Naive thymus-derived CD4-positive, alpha-beta T cell (primary cell): ENCODE measurements at regions not wholly inside any gene's neighbourhood (a gene's known extent, or its start where the extent isn't known, plus 50 kb on each side); places are given as distances from the start of the nearest gene placed in this dataset.

Source experiments
- ATAC-seq: fragments of 150-1000 bp; cut with Tn5 transposase; 2 replicates; pipeline ENCODE4 v1.10.0; 2021; ENCODE audit warnings: mild to moderate bottlenecking, moderate library complexity
- CTCF ChIA-PET: fragments of 350-600 bp; sonication (Branson Sonifier 250); formaldehyde crosslinking; loops from one replicate; lab custom pipeline; 2021; ENCODE audit warnings: antibody characterized with exemption; lab: Charles Lee
- POLR2A ChIA-PET: fragments of 350-600 bp; sonication (Branson Sonifier 250); formaldehyde crosslinking; loops from one replicate; lab custom pipeline; 2021; ENCODE audit warnings: antibody characterized with exemption, inconsistent platforms; lab: Charles Lee
- DNase-seq, 9 donors: peaks; one replicate each; pipeline versions ENCODE4 v3.0.0 to v3.0.0-alpha.2; 2020 to 2022; ENCODE audit warnings: mixed read lengths in 1 of 9
- H3K27ac ChIP-seq: one replicate; pipeline ENCODE4 v1.7.0; 2013; ENCODE audit warnings: mild to moderate bottlenecking, low read depth, low read length, moderate library complexity
- H3K27me3 ChIP-seq, 2 donors: one replicate each; pipeline ENCODE4 v1.7.0; 2013; ENCODE audit warnings: low read length in 2 of 2, mild to moderate bottlenecking in 2 of 2, moderate library complexity in 2 of 2; ENCODE audit not compliant: control insufficient read depth in 2 of 2, insufficient read depth in 2 of 2
- H3K36me3 ChIP-seq, 3 experiments: 1 replicate in 2 of 3; 2 replicates in 1 of 3; pipeline ENCODE4 v1.7.0; 2013; ENCODE audit warnings: low read length in 3 of 3, mild to moderate bottlenecking in 3 of 3, moderate library complexity in 1 of 3; ENCODE audit not compliant: insufficient read depth in 3 of 3, control insufficient read depth in 2 of 3
- H3K4me1 ChIP-seq, 2 donors: one replicate each; pipeline ENCODE4 v1.7.0; 2013; ENCODE audit warnings: low read length in 2 of 2, mild to moderate bottlenecking in 2 of 2, moderate library complexity in 1 of 2; ENCODE audit not compliant: control insufficient read depth in 2 of 2, insufficient read depth in 2 of 2
- H3K4me3 ChIP-seq: 2 replicates; pipeline ENCODE4 v1.7.0; 2013; ENCODE audit warnings: mild to moderate bottlenecking, low read length
- H3K9me3 ChIP-seq, 3 experiments: 1 replicate in 2 of 3; 2 replicates in 1 of 3; pipeline ENCODE4 v1.7.0; 2013; ENCODE audit warnings: low read length in 3 of 3; ENCODE audit not compliant: control insufficient read depth in 2 of 3
- H3K27ac Mint-ChIP-seq, 9 donors: one replicate each; pipeline ENCODE4 v1.8.0; 2020 to 2022; ENCODE audit warnings: mixed read lengths in 9 of 9, mild to moderate bottlenecking in 8 of 9, moderate library complexity in 5 of 9, inconsistent platforms in 2 of 9
- H3K27me3 Mint-ChIP-seq, 5 donors: one replicate each; pipeline ENCODE4 v1.8.0; 2021 to 2022; ENCODE audit warnings: mixed read lengths in 5 of 5, mild to moderate bottlenecking in 1 of 5
- H3K36me3 Mint-ChIP-seq, 5 donors: one replicate each; pipeline ENCODE4 v1.8.0; 2020 to 2022; ENCODE audit warnings: mixed read lengths in 5 of 5, mild to moderate bottlenecking in 3 of 5, inconsistent platforms in 1 of 5
- H3K4me1 Mint-ChIP-seq, 7 donors: one replicate each; pipeline ENCODE4 v1.8.0; 2020 to 2022; ENCODE audit warnings: mixed read lengths in 7 of 7, mild to moderate bottlenecking in 3 of 7, inconsistent platforms in 1 of 7
- H3K4me3 Mint-ChIP-seq, 10 donors: one replicate each; pipeline ENCODE4 v1.8.0; 2020 to 2022; ENCODE audit warnings: mild to moderate bottlenecking in 10 of 10, mixed read lengths in 10 of 10, moderate library complexity in 6 of 10, inconsistent platforms in 2 of 10
- H3K9me3 Mint-ChIP-seq, 11 donors: one replicate each; pipeline ENCODE4 v1.8.0; 2020 to 2022; ENCODE audit warnings: mixed read lengths in 11 of 11, mild to moderate bottlenecking in 4 of 11, inconsistent platforms in 1 of 11, moderate library complexity in 1 of 11
- intact Hi-C, 2 donors: fragments of 100-400 bp; cut with micrococcal nuclease; formaldehyde crosslinking; loops; one replicate each; pipeline ENCODE4 v1.15.1; 2023

- Histone ChIP-seq H3K4me1 (no peaks in the 10 kb centered on the region), H3K4me3 (no peak overlapping the region), H3K9me3 (no peaks in the 10 kb centered on the region), H3K36me3 (no peaks in the 10 kb centered on the region), H3K27ac (no peak overlapping the region), H3K27me3 (no peaks in the 10 kb centered on the region)
- Mint-ChIP-seq H3K4me3 (no peak overlapping the region), H3K4me1 (no peaks in the 10 kb centered on the region), H3K36me3 (no peaks in the 10 kb centered on the region), H3K9me3 (peaks cover 0 to 12% (median 2%) of the 10 kb centered on the region in 11 donors), H3K27me3 (peaks cover 0 to 5% (median 0%) of the 10 kb centered on the region in 5 donors), H3K27ac (no peak overlapping the region)
- ChIA-PET CTCF (no interaction called here), POLR2A (no interaction called here)
- DNase-seq (no peak), ATAC-seq (no peak)
- intact Hi-C loops = no loop called here
Observed at GRCh38 chr11:109342261-109342660, 79.7 kb upstream of the C11orf87 start.

- H3K4me3 Mint-ChIP-seq = no peak overlapping the region
- H3K36me3 Mint-ChIP-seq = no peaks in the 10 kb centered on the region
- H3K27ac Mint-ChIP-seq = no peak overlapping the region
- peaks cover 0 to 14% (median 2%) of the 10 kb centered on the region in 11 donors for H3K9me3 Mint-ChIP-seq
- no peak overlapping the region for H3K4me3 ChIP-seq
- no peak for DNase-seq
- peaks cover 0 to 5% (median 0%) of the 10 kb centered on the region in 5 donors for H3K27me3 Mint-ChIP-seq
- no peaks in the 10 kb centered on the region for H3K4me1 Mint-ChIP-seq
- H3K9me3 ChIP-seq = no peaks in the 10 kb centered on the region
- no peak for ATAC-seq
- intact Hi-C loops = no loop called here
- H3K27ac ChIP-seq = no peak overlapping the region
- no peaks in the 10 kb centered on the region for H3K4me1 ChIP-seq
- H3K27me3 ChIP-seq = no peaks in the 10 kb centered on the region
- no peaks in the 10 kb centered on the region for H3K36me3 ChIP-seq
- ChIA-PET CTCF (no interaction called here), POLR2A (no interaction called here)
Observed at GRCh38 chr11:109343242-109343641, 78.7 kb upstream of the C11orf87 start.

GRCh38 chr11:109347304-109347703, 74.7 kb upstream of the C11orf87 start:
- Histone ChIP-seq H3K4me3 (no peak overlapping the region), H3K36me3 (no peaks in the 10 kb centered on the region), H3K27ac (no peak overlapping the region), H3K9me3 (no peaks in the 10 kb centered on the region), H3K27me3 (no peaks in the 10 kb centered on the region), H3K4me1 (no peaks in the 10 kb centered on the region)
- no peak overlapping the region for H3K4me3 Mint-ChIP-seq
- no peaks in the 10 kb centered on the region for H3K36me3 Mint-ChIP-seq
- no peak for DNase-seq
- ChIA-PET CTCF (no interaction called here), POLR2A (no interaction called here)
- no peak overlapping the region for H3K27ac Mint-ChIP-seq
- no peak for ATAC-seq
- intact Hi-C loops = no loop called here
- peaks cover 0 to 13% (median 3%) of the 10 kb centered on the region in 11 donors for H3K9me3 Mint-ChIP-seq
- no peaks in the 10 kb centered on the region for H3K27me3 Mint-ChIP-seq
- H3K4me1 Mint-ChIP-seq = no peaks in the 10 kb centered on the region

GRCh38 chr11:109349276-109350080, 72.5 kb upstream of the C11orf87 start:
- intact Hi-C loops = no loop called here
- H3K27ac ChIP-seq = no peak overlapping the region
- CTCF ChIA-PET = no interaction called here
- H3K9me3 Mint-ChIP-seq = peaks cover 0 to 20% (median 3%) of the 10 kb centered on the region in 11 donors
- DNase-seq (no peak), ATAC-seq (no peak)
- no peaks in the 10 kb centered on the region for H3K27me3 Mint-ChIP-seq
- no peaks in the 10 kb centered on the region for H3K27me3 ChIP-seq
- H3K4me3 ChIP-seq = no peak overlapping the region
- no peaks in the 10 kb centered on the region for H3K4me1 ChIP-seq
- no peak overlapping the region for H3K4me3 Mint-ChIP-seq
- no peak overlapping the region for H3K27ac Mint-ChIP-seq
- H3K4me1 Mint-ChIP-seq = no peaks in the 10 kb centered on the region
- POLR2A ChIA-PET = no interaction called here
- H3K36me3 Mint-ChIP-seq = no peaks in the 10 kb centered on the region
- no peaks in the 10 kb centered on the region for H3K9me3 ChIP-seq
- no peaks in the 10 kb centered on the region for H3K36me3 ChIP-seq

GRCh38 chr11:109350091-109350490, 71.9 kb upstream of the C11orf87 start:
- peaks cover 0 to 20% (median 3%) of the 10 kb centered on the region in 11 donors for H3K9me3 Mint-ChIP-seq
- POLR2A ChIA-PET = no interaction called here
- Histone ChIP-seq H3K9me3 (no peaks in the 10 kb centered on the region), H3K27me3 (no peaks in the 10 kb centered on the region), H3K36me3 (no peaks in the 10 kb centered on the region), H3K27ac (no peak overlapping the region), H3K4me1 (no peaks in the 10 kb centered on the region), H3K4me3 (no peak overlapping the region)
- no peaks in the 10 kb centered on the region for H3K27me3 Mint-ChIP-seq
- intact Hi-C loops = no loop called here
- DNase-seq (no peak), ATAC-seq (no peak)
- H3K4me1 Mint-ChIP-seq = no peaks in the 10 kb centered on the region
- no peak overlapping the region for H3K27ac Mint-ChIP-seq
- no peaks in the 10 kb centered on the region for H3K36me3 Mint-ChIP-seq
- H3K4me3 Mint-ChIP-seq = no peak overlapping the region
- CTCF ChIA-PET = no interaction called here

GRCh38 chr11:109362059-109362458, 59.9 kb upstream of the C11orf87 start:
- Histone ChIP-seq H3K27me3 (no peaks in the 10 kb centered on the region), H3K4me3 (no peak overlapping the region), H3K9me3 (no peaks in the 10 kb centered on the region), H3K4me1 (no peaks in the 10 kb centered on the region), H3K36me3 (no peaks in the 10 kb centered on the region), H3K27ac (no peak overlapping the region)
- intact Hi-C loops = no loop called here
- Mint-ChIP-seq H3K4me1 (no peaks in the 10 kb centered on the region), H3K4me3 (no peak overlapping the region), H3K27me3 (peaks cover 0 to 5% (median 0%) of the 10 kb centered on the region in 5 donors), H3K27ac (no peak overlapping the region), H3K9me3 (peaks cover 0 to 6% (median under 1%) of the 10 kb centered on the region in 11 donors), H3K36me3 (no peaks in the 10 kb centered on the region)
- CTCF ChIA-PET = no interaction called here
- POLR2A ChIA-PET = no interaction called here
- ATAC-seq (no peak), DNase-seq (no peak)

- ATAC-seq (no peak), DNase-seq (no peak)
- no peak overlapping the region for H3K27ac ChIP-seq
- H3K4me3 Mint-ChIP-seq = no peak overlapping the region
- H3K36me3 ChIP-seq = no peaks in the 10 kb centered on the region
- no peaks in the 10 kb centered on the region for H3K4me1 ChIP-seq
- no peaks in the 10 kb centered on the region for H3K27me3 ChIP-seq
- ChIA-PET POLR2A (no interaction called here), CTCF (no interaction called here)
- no peaks in the 10 kb centered on the region for H3K9me3 ChIP-seq
- H3K9me3 Mint-ChIP-seq = peaks cover 0 to 14% (median 2%) of the 10 kb centered on the region in 11 donors
- H3K4me1 Mint-ChIP-seq = no peaks in the 10 kb centered on the region
- peaks cover 0 to 5% (median 0%) of the 10 kb centered on the region in 5 donors for H3K27me3 Mint-ChIP-seq
- intact Hi-C loops = no loop called here
- no peak overlapping the region for H3K27ac Mint-ChIP-seq
- no peaks in the 10 kb centered on the region for H3K36me3 Mint-ChIP-seq
- no peak overlapping the region for H3K4me3 ChIP-seq
Observed at GRCh38 chr11:109363682-109364081, 58.3 kb upstream of the C11orf87 start.
